Activated CD8-positive, alpha-beta memory T cell treated with anti-CD3 and anti-CD28 coated beads, Interleukin-2, amount 50 U/mL, for 4 hours (primary cell): ENCODE measurements at regions not wholly inside any gene's neighbourhood (a gene's known extent, or its start where the extent isn't known, plus 50 kb on each side); places are given as distances from the start of the nearest gene placed in this dataset.

ENCODE experiments used
- DNase-seq: peaks from one replicate; pipeline ENCODE4 v3.0.0-alpha.2; 2020

DNA sequence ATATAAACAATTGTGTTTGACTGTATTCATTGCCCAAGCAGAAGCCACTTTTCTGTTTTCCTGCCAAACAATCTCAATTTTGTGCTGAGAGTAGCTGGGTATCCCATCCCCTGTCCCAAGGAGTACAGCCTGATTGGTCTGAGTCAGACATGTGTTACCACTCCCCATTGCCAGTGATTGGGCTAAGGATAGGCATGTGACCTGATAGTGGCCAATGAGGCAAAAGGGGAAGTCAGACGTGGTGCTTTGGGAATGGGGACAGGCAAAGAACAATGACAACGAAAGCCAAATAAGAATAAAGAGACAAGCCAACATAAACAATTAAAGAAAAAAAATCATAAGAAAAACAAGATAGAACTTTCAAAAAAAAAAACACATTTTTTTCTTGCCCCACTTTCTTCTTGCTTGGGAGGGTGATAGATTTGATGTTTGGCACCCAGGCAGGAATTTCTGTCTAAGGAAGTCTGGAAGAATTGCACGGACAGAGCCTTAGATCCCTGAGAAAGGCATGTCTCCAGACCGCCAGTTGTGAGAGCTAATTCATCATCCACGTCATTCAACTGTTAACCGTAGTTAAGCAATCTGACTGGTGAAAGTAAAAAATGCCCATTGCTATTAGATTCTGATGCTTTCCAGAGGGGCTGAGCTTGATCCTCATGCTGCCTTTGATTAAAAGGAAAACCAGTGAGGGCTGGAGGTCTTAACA is 626.6 kb upstream of the TMEM132C start:
- DNase-seq, result no peak

DNA sequence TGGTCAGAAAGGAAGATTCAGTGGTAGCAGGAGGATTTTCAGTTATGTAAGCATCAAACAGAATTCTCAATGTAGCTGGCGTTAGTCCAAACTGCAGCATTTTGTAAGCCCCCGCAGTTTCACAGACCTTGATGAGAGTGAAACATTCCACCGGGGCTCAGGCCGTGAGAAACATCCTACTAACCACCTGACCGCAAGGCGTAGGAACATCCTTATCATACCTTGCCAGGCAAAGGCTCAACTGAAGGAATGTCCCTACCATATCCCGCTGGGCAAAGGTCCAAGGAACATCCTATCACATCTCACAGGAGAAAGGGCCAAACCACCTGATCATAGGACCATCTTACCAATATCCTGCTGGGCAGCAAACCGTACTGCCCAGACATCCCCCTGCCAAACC is 624.8 kb upstream of the TMEM132C start:
- DNase-seq, result no peak

DNA sequence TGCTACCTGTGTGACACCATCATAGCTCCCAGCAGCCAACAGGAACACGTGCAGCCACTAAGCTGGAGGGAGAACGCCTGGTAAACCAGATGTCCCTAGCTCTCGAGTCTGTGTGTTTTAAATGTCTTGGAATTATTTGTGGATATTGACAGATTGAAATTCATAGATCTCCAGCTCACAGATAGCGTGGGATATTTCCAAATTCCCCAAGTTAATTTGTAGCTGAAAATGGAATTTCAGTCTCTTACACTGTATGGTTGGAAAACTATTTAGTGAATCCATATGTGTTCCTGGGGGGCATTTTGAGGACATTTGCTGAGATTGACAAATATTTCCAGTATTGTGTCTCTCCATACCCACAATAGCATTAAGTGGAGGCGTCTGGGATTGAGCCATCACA is 618.6 kb upstream of the TMEM132C start:
- DNase-seq, result no peak

DNA sequence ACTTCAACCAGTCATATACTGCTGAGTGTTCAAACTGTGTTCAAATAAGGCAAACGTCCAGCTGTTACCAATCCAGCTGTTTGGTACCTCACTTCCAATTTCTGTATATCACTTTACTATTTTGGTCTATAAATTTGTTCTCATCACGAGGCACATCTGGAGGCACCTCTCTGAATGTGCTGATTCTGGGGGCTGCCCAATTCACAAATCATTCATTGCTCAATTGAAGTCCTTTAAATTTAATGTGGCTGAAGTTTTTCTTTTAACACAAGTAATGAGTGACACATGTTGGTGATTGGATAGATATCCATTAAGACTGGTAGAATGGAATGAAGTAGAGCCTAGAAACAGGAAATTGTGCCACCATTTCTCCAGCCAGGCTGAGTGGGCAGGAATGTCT is 617.0 kb upstream of the TMEM132C start:
- no peak for DNase-seq

DNA sequence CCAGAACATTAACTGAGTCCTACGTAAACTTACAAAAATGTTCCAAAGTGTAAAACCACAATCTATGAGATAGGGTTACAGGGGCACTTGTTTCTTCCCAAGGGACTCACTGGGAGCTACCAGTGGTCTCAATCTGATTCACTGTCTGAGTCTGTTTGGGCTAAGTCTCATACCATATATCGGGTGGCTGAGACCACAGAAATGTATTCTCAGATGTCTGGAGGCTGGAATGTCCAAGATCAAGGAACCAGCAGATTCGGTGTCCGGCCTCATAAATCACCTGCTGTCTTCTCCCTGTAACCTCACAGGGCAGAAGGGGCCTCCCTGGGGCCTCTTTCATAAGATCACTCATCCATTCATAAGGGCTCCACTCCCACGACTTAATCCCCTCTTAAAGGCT is 616.3 kb upstream of the TMEM132C start:
- DNase-seq, result no peak

DNA sequence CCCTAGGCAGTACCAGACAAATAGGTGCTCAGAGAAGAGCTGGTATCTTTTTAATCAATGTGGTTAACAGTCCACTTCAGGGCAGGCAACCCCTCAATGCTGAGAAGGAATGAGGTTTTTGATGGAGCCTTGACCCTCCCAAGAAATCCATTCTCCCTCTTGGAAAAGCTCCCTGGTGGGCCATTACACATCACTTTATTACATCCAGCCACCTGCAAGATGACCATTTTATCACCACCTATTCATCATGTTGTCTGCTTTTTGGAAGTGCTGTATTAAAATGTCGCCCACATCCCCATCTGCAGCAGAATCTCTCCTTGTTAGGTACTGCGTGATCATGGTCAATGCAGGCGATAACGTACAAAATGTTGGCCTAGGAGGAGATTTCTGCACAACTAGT is 614.7 kb upstream of the TMEM132C start:
- no peak for DNase-seq

DNA sequence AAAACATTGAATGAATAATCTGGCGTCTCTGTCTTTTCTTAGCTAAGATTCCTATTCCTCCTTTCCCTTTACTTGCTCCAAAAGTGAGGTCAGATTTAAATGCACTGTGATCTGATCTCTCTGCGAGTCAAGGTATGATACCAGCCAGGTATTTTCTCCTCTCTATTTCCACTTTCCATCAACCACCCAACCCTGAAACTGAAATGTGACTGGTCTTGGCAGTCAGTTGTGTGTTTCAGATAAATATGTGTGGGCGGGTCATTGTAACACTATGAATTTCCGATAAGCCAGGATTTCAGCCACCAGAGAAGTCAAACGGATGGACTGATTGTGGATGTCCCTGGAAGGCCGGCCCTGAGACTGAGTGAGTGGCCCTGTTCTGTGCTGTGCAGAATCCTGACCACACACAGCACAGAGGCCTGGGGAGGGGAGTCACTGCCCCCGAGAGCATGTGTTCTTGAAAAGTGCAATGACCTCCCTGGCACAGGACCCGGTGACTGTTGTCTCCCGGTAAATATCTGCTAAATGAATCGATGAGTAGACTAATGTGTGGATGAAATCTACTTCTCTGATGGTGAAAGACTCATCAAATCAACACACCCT is 612.5 kb upstream of the TMEM132C start:
- no peak for DNase-seq

DNA sequence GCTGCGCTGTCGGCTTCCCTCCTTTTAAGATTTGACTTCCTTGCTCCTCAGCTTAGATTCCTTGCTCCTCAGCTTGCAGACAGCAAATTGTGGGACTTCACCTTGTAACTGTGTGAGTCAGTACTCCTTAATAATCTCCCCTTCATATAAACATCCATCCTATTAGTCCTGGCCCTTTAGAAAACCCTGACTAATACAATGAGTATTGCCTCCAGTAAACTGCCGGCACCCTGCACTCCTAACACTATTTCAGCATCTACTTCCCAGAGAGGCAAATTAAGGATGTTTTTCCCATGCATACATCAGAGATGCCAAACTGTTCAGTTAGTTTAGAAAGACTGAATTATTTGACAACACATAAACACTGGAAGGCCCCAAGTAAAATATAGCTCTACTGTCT is 611.3 kb upstream of the TMEM132C start:
- DNase-seq, result no peak

DNA sequence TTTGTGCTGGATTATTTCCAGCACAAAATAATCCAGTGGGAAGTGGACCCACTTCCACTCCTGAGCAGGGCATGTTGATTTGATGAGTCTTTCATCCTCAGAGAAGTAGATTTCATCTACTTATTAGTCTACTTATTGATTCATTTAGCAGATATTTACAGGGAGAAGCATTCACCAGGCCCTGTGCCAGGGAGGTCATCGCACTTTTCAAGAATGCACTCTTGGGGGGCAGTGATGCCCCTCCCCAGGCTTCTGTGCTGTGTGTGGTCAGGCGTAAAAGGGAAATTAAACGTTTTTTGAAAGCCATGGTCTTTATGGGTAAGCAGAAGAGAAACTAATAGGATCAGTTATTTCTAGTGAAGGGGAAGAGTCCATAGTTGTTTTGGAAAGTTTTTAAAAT is 610.7 kb upstream of the TMEM132C start:
- no peak for DNase-seq

DNA sequence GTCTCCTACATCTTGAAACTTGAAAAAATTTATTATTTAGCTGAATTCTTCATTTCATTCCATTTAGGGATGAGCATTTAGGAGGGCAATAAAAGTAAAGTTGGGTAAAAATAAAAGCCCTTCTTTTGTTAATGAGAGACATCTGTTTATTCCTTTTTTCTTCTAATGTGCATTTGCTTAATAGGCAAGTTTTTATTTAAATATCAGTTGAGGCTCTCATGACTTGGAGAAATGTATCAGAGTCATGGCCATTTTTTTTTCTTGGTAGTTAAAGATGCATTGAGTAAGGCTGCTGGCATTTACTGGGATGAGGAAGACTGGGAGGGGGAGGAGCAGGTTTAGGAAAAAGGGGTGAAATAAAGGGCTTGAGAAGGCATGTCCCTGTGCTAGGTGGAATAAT is 609.9 kb upstream of the TMEM132C start:
- DNase-seq, result no peak

DNA sequence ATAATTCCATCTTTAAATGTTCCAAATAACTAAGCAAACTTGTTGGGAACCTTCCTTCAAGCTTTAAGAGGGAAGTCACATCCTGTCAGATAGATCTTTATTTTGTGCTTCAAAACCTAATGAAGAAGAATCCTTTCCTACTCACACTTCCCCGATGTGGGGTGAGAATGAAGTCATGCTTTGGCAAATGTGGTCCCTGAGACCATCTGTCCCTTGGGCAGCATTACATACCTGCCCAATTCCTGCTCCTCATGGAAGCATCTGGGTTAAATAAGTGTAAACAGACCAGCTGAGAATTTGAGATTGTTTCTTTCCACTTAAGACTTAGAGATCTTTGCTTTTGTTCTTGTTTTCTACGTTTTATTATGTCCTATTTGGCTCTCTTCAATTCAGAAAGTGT is 606.0 kb upstream of the TMEM132C start:
- DNase-seq, result no peak

DNA sequence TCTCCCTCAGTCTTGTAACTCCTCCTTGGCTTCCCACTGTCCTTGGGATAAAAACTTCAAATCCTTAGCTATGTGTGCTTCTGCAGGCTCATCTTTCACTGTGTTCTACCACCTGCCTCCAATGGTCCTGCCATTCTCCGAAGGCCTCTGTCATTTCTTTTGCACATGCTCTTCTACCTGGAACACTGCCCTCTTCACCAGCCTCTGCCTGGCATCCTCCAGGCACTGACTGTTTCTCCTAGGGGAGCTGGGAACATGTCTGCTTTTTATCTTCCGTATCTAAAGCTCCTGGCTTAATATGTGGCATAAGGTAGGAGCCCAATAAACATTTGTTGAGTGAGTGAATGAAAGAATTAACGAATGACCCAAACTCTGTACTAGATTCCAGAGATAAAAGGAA is 603.3 kb upstream of the TMEM132C start:
- DNase-seq, result no peak

DNA sequence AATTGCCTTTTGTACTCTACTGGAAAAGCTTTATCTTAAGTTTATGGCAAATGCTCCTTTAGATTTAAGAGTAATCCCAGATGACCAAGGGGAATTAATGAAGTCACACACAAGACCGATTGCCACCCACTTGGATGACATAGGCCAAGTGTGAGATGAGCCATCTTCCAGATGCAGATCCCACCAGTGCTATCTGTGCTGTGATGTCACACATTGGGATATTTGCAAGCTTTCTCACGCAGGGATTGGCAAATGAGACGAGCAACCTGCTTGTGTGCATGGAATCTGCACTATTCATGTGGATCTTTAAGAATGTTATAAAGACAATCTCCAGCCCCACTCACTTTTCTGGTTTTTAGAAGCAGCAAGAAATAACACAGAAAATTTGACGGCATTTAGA is 602.1 kb upstream of the TMEM132C start:
- DNase-seq, result no peak

DNA sequence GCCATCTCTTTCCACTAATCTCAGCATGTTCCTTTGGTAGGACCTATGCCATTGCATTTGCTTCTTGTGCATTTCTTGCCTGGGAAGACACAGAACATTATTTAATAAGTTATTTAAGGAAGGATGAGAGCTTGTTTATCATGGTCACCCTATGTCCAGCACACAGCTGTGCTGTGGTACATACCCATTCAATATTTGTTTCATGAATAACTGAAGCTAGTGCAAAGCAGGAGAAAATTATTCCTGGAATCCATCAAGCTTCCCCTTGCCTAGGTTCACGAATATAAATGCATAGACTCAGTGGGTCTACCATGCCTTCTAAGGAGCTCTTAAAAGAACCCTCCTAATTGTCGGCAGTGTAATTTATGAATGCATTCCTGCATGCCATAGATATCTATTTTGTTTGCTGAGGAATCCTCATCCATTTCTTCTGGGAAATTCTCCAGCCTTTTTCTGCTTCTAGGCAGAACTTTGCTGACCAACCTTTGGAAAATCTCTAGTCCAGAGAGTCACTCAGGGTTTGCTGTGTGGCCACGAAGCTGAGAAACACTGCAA is 599.8 kb upstream of the TMEM132C start:
- no peak for DNase-seq

DNA sequence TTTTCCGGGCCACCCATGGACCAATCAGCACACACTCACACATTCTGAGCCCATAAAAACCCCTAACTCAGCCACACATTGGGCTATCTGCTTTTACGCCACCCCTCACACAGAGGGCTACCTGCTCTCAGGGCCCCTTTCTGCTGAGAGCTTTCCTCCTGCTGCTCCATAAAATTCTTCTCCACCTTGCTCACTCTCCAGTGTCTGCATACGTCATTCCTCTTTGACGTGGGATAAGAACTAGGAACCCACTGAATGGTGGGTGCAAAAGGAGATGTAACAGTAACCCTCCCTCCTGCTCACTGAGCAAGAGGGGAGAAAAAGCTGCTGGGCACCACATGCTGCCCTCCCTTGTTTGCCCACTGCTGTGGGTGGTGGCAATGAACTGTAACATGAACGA is 596.7 kb upstream of the TMEM132C start:
- no peak for DNase-seq

DNA sequence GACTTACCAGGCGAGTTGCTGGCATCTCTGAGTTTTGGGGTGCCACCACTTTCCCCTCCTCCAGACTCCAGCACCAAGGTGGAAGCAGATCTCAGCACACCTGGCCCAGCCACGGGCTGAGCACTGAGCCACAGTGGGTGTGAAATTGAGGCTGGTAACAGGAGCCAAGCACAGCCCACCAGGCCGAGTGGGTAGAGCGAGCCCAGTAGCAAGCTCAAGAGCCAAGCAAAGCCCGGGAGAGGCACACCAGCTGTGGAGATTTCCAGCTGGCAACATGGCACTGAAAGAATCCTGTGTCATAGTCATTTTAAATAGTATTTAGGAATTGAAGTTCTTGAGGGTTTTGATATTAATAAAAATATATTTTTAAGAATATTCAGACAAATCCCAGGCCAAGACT is 596.2 kb upstream of the TMEM132C start:
- DNase-seq, result no peak

DNA sequence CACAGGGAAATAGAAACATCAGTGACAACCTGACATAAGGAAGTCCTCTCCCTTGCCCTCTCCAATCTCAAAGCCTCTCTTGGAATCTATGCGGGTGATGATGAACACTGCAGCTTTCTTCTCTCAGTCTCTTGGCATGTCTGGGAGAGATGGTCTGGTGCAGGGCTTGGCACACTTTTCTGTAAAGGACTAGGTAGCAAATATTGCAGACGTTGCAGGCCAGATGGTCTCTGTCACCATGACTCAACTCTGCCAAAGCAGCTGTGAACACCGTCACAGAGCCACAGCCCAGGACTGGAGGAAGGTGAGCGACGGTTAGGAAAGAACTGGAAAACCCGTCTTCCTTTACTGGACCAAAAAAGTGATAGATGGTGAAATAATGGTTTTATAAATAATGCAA is 591.0 kb upstream of the TMEM132C start:
- DNase-seq, result no peak

DNA sequence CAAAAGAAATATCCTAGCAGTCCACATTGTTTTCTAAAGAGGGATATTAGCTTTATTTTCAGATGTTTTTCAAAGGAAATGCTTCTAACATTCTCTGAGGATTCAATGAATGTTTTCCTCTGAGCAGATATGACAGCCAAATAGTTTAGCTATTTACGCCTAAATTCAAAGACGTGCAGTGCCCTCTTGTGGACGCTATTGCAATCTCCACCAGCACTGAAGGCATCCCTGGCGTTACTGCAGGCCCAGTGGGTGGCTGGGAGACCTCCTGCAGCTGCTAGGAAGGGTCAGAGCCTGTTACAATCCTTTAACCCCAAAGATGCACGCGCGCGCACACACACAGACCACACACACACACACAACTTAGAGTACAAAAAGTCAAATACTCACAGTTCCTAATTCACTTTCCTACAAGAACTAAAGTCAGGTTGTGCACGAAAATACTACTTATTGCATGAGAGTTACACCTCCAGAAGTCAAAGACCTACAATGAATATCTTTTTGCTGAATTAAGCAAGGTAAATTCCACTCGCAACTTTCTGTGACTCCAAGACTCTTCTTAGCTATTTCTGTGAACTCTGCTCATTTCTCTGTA is 589.3 kb upstream of the TMEM132C start:
- DNase-seq, result peak; percentile 17

DNA sequence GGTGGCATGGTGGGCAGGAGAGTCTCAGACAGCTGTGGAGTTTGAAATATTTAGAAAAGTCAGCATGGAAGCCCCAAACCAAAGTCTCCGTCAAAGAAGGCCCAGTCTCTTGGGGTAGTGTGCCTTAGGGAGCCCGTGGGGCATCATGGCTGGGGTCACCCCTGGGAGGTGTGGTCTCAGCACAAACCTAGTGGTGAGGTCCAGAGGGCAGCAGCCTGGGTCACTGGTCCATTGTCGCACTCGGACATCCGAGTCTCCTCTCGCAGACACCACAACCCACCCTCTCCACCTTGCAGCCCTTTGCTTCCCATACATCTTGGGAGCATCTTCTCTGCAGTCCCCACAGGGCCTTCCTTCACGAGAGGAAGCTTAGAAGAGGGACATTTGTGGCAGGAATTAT is 588.0 kb upstream of the TMEM132C start:
- no peak for DNase-seq

DNA sequence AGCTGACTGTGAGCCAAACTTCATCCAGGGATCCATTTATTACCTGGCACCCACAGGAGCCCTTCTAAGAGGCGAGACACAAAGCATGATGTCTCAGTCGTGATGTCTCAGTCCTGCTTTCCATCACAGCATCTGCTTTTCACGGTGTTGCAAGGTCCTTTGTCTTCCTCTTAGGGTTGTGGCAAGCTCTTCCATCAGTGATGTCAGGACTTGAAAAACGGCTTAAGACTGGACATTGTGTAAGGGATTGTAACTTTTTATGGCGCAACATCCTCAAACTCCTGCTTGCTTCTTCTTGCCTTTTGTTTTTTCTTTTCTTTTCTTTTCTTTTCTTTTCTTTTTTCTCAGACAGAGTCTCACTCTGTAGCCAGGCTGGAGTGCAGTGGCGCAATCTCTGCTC is 586.5 kb upstream of the TMEM132C start:
- no peak for DNase-seq

DNA sequence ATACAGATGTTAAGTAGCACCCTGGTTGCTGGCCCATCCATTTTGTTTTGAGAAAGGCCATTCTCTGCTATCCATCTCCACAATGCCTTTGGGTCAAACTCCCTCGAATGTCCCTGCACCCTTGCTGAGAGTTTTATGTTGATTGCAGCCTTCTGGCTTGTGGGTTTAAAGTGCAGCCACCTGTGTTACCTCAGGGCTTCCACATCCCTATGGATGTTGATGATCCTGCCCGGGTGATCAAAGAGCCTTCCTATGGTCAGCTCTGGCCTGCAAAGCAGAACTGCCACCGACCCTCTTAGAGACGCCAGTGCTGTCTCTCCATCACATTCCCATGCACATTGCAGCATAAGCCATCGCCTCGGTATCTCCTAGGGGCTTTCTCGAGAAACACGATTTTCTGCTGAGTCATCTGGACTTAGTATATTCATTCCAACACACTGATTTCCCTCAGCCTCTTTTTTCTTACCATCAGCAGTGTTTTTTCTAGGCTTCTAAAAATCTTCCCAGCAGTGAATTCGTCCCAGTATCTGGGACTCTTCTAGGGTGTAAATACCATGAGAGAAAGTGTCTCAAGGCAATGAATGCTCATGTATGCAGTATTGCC is 585.7 kb upstream of the TMEM132C start:
- no peak for DNase-seq

DNA sequence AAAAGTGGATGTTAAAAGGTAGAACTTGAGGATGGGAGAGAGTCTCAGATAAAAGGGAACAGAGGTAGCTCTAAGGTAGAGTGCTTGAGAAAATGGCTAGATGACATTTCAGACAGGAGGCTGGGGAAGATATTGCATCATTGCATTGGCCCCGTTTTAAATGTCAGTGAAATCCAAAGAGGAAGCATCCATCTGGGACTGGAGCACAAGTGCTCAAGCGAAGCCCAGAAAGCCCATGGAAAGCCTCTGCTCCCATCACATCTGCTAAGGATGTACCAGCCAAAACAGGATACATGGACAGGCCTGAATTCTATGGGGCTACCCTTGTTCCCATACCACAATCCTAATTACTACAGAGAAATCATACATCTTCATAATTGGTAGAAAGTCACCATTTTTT is 581.5 kb upstream of the TMEM132C start:
- DNase-seq, result no peak

DNA sequence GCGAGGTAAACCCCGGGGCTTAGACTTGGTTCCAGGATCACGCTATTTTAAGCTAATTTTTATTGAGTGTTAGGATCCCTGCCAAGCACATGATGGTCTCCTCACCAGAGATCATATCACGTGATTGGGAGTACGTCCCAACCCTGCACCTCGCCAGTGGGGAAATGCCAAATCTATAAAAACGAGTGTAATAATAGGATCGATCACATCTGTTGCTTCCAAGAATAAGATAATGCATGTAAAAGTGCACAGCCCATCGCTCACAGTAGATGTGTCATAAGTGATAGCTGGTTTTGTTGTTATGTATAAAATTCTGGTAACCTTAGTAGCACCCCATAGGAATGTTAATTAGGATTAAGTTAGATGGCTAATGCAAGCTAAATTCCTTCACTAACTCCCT is 581.0 kb upstream of the TMEM132C start:
- no peak for DNase-seq

DNA sequence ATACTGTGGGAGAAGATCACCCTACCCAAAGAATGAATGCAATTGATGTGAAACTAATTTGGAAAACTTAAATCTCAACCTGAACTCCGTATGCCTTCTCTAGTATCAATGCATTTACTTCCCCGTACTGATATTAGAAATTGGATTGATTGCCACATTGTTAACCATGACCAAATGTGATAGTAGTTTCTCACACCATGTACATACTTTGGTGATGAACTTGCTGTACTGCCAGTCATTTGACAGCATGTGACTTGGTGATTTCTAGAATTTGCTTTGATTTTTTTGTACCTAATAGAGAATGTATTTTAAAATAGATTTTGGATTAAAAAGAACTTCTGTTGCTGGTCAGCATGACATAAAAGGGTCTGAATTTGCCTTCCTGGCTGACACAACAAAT is 579.8 kb upstream of the TMEM132C start:
- DNase-seq, result no peak
